Esophagus squamous epithelium (tissue), 4 donors: ENCODE measurements at regions not wholly inside any gene's neighbourhood (a gene's known extent, or its start where the extent isn't known, plus 50 kb on each side); places are given as distances from the start of the nearest gene placed in this dataset.

Experiments used
- CTCF ChIP-seq, 6 experiments: fragments of 450-650 bp in 4 of 6; fragments of 200-600 bp in 2 of 6; sonication (generic) in 2 of 6; IDR thresholded peaks; one replicate each; pipeline ENCODE4 v1.5.1; 2016 to 2019; ENCODE audit warnings: antibody characterized with exemption in 6 of 6, mild to moderate bottlenecking in 4 of 6, moderate library complexity in 4 of 6
- POLR2A ChIP-seq, 4 donors: fragments of 450-650 bp; IDR thresholded peaks; one replicate each; pipeline ENCODE4 v1.6.1; 2017; ENCODE audit warnings: antibody characterized with exemption in 4 of 4, mild to moderate bottlenecking in 4 of 4, moderate library complexity in 3 of 4

GRCh38 chr12:27190761-27191160 lies 53.3 kb upstream of the STK38L start:
- TF ChIP-seq POLR2A (IDR thresholded peaks at IDR 0.05) (no peak), CTCF (IDR thresholded peaks at IDR 0.05) (no peak)
